ENCODE measurements at regions not wholly inside any gene's neighbourhood (a gene's known extent, or its start where the extent isn't known, plus 50 kb on each side); places are given as distances from the start of the nearest gene placed in this dataset.

GRCh38 chr13:74845806-74846205, 636.2 kb downstream of the TBC1D4 start:
- TF ChIP-seq, protein P1, sequence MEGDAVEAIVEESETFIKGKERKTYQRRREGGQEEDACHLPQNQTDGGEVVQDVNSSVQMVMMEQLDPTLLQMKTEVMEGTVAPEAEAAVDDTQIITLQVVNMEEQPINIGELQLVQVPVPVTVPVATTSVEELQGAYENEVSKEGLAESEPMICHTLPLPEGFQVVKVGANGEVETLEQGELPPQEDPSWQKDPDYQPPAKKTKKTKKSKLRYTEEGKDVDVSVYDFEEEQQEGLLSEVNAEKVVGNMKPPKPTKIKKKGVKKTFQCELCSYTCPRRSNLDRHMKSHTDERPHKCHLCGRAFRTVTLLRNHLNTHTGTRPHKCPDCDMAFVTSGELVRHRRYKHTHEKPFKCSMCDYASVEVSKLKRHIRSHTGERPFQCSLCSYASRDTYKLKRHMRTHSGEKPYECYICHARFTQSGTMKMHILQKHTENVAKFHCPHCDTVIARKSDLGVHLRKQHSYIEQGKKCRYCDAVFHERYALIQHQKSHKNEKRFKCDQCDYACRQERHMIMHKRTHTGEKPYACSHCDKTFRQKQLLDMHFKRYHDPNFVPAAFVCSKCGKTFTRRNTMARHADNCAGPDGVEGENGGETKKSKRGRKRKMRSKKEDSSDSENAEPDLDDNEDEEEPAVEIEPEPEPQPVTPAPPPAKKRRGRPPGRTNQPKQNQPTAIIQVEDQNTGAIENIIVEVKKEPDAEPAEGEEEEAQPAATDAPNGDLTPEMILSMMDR (IDR thresholded peaks at IDR 0.05 in 2 of 3, conservative IDR thresholded peaks at IDR 0.05 in 1 of 3; ENCODE audit: insufficient read depth in 2 of 3, low read depth in 1 of 3, low read length in 3 of 3) = no peak
- TF ChIP-seq HBP1 (CRISPR knock-in tag; IDR thresholded peaks at IDR 0.05) (no peak), EP300 (IDR thresholded peaks at IDR 0.05; ENCODE audit: low read length) (no peak), EZH2 (IDR thresholded peaks at IDR 0.05; ENCODE audit: borderline replicate concordance, low read depth, low read length) (no peak), STAT5B (CRISPR knock-in tag; IDR thresholded peaks at IDR 0.05) (no peak), SIN3A (IDR thresholded peaks at IDR 0.05; ENCODE audit: borderline replicate concordance in 2 of 2, control insufficient read depth in 1 of 2, low read depth in 2 of 2, low read length in 2 of 2) (no peak), ZNF274 (IDR thresholded peaks at IDR 0.05; ENCODE audit: borderline replicate concordance, low read depth, low read length) (no peak), YY1 (IDR thresholded peaks at IDR 0.05; ENCODE audit: borderline replicate concordance in 1 of 3, control insufficient read depth in 1 of 3, extremely low read depth in 1 of 3, insufficient read depth in 3 of 3, insufficient read length in 1 of 3, insufficient replicate concordance in 2 of 3, low read depth in 1 of 3, low read length in 2 of 3) (no peak), EHMT2 (IDR thresholded peaks at IDR 0.05) (no peak), CTBP1 (IDR thresholded peaks at IDR 0.05; ENCODE audit: borderline replicate concordance) (no peak), MXD1 (CRISPR knock-in tag; IDR thresholded peaks at IDR 0.05; ENCODE audit: borderline replicate concordance, poor library complexity, severe bottlenecking) (no peak)
- TF ChIP-seq, protein P2, sequence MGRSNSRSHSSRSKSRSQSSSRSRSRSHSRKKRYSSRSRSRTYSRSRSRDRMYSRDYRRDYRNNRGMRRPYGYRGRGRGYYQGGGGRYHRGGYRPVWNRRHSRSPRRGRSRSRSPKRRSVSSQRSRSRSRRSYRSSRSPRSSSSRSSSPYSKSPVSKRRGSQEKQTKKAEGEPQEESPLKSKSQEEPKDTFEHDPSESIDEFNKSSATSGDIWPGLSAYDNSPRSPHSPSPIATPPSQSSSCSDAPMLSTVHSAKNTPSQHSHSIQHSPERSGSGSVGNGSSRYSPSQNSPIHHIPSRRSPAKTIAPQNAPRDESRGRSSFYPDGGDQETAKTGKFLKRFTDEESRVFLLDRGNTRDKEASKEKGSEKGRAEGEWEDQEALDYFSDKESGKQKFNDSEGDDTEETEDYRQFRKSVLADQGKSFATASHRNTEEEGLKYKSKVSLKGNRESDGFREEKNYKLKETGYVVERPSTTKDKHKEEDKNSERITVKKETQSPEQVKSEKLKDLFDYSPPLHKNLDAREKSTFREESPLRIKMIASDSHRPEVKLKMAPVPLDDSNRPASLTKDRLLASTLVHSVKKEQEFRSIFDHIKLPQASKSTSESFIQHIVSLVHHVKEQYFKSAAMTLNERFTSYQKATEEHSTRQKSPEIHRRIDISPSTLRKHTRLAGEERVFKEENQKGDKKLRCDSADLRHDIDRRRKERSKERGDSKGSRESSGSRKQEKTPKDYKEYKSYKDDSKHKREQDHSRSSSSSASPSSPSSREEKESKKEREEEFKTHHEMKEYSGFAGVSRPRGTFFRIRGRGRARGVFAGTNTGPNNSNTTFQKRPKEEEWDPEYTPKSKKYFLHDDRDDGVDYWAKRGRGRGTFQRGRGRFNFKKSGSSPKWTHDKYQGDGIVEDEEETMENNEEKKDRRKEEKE (IDR thresholded peaks at IDR 0.05; ENCODE audit: borderline replicate concordance in 1 of 2, control insufficient read depth in 1 of 2, low read depth in 2 of 2, low read length in 1 of 2) = no peak
- TF ChIP-seq, protein P3, sequence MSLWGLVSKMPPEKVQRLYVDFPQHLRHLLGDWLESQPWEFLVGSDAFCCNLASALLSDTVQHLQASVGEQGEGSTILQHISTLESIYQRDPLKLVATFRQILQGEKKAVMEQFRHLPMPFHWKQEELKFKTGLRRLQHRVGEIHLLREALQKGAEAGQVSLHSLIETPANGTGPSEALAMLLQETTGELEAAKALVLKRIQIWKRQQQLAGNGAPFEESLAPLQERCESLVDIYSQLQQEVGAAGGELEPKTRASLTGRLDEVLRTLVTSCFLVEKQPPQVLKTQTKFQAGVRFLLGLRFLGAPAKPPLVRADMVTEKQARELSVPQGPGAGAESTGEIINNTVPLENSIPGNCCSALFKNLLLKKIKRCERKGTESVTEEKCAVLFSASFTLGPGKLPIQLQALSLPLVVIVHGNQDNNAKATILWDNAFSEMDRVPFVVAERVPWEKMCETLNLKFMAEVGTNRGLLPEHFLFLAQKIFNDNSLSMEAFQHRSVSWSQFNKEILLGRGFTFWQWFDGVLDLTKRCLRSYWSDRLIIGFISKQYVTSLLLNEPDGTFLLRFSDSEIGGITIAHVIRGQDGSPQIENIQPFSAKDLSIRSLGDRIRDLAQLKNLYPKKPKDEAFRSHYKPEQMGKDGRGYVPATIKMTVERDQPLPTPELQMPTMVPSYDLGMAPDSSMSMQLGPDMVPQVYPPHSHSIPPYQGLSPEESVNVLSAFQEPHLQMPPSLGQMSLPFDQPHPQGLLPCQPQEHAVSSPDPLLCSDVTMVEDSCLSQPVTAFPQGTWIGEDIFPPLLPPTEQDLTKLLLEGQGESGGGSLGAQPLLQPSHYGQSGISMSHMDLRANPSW (CRISPR knock-in tag; IDR thresholded peaks at IDR 0.05) = no peak

Data from K562 (cell line).